ENCODE measurements at regions not wholly inside any gene's neighbourhood (a gene's known extent, or its start where the extent isn't known, plus 50 kb on each side); places are given as distances from the start of the nearest gene placed in this dataset.

DNA sequence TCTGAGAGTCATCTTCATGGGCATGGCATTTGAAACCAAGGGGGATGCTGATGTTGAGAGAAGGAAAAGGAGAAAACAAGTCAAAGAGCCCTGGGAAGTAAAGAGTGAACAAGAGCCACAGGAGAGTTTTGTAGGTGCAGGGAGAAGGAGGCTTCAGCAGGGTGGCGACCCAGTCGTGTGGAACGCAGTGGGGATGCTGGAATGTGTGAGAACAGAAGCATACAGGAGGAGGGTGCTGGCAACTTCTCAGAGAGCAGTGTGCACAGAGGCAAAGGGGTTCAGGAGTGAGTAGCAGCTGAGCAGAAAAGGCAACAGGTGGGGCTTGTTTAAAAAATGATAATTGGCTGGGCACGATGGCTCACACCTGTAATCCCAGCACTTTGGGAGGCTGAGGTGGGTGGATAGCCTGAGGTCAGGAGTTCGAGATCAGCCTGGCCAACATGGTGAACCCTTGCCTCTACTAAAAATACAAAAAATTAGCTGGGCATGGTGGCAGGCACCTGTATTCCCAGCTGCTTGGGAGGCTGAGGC is 75.8 kb upstream of the PLET1 start:
- no peaks in the 10 kb centered on the region for H3K36me3 Mint-ChIP-seq (ENCODE audit: unreplicated experiment)
- no peak overlapping the region for H3K27ac Mint-ChIP-seq (ENCODE audit: unreplicated experiment)
- H3K4me3 Mint-ChIP-seq (ENCODE audit: unreplicated experiment): no peak overlapping the region
- no peaks in the 10 kb centered on the region for H3K9me3 Mint-ChIP-seq (ENCODE audit: unreplicated experiment)
- no peaks in the 10 kb centered on the region for H3K27me3 Mint-ChIP-seq (ENCODE audit: unreplicated experiment)
- TF ChIP-seq, protein P1, sequence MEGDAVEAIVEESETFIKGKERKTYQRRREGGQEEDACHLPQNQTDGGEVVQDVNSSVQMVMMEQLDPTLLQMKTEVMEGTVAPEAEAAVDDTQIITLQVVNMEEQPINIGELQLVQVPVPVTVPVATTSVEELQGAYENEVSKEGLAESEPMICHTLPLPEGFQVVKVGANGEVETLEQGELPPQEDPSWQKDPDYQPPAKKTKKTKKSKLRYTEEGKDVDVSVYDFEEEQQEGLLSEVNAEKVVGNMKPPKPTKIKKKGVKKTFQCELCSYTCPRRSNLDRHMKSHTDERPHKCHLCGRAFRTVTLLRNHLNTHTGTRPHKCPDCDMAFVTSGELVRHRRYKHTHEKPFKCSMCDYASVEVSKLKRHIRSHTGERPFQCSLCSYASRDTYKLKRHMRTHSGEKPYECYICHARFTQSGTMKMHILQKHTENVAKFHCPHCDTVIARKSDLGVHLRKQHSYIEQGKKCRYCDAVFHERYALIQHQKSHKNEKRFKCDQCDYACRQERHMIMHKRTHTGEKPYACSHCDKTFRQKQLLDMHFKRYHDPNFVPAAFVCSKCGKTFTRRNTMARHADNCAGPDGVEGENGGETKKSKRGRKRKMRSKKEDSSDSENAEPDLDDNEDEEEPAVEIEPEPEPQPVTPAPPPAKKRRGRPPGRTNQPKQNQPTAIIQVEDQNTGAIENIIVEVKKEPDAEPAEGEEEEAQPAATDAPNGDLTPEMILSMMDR (IDR thresholded peaks at IDR 0.05): no peak
- DNase-seq (ENCODE audit: extremely low spot score, unreplicated experiment): no peak
- H3K4me1 Mint-ChIP-seq (ENCODE audit: unreplicated experiment): peaks cover 12% of the 10 kb centered on the region

DNA sequence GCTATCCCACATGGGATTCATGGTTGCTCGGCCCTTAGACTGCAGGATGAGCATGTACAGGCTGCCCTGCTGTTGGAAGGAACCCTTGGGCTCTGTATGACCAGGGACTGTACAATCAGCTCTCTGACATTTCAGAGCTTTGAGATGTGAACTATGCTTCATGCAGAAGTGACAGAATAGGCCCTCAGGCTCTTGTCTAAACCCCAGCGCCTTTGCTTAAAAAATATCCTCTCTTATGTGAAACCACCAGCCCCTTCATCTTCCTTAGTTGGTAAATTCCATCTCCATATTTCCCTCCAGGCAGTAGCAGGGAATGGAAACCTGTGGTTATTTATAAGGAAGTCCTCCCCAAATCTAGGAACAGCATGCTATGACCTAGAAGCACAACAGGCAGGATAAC is 78.9 kb upstream of the PLET1 start:
- H3K4me3 Mint-ChIP-seq (ENCODE audit: unreplicated experiment): no peak overlapping the region

DNA sequence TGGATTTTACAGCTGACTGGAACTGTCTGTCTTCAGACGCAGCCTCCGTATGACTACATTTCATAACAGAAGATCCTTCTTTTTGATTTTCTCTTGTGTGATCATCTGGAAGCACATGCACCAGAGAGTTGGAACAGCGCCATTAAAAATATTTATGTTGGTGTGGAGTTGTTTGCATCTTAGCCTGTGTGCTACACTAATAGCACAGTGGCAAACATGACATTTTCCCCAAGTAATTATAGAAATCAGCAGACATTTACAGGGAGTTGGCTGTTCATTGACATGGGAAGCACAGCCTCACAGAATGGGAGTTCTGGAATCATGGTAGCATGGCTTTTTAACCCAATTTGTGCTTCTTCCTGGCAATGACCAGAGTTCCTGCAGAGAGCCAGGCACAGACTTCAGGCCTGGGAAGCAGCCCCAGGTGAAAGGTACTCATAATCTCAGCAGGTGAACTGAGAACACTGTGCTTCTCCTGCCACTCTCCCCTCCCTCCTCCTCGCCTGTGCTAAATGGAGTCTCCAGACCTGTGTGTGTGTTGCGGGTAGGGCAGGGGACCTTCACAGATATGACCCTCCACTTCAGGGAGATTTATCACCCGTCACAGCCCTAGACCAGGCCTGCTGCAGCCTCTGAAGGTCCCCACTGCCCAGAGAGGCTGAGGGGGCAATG is 82.8 kb upstream of the PLET1 start:
- Mint-ChIP-seq H3K27me3 (ENCODE audit: unreplicated experiment) (peaks cover under 1% of the 10 kb centered on the region), H3K27ac (ENCODE audit: unreplicated experiment) (no peak overlapping the region), H3K36me3 (ENCODE audit: unreplicated experiment) (no peaks in the 10 kb centered on the region), H3K4me3 (ENCODE audit: unreplicated experiment) (no peak overlapping the region), H3K9me3 (ENCODE audit: unreplicated experiment) (no peaks in the 10 kb centered on the region), H3K4me1 (ENCODE audit: unreplicated experiment) (peaks cover 22% of the 10 kb centered on the region)
- no peak for DNase-seq (ENCODE audit: extremely low spot score, unreplicated experiment)
- TF ChIP-seq, protein P1 (IDR thresholded peaks at IDR 0.05): no peak

More for the DNA sequence above, 78.9 kb upstream of the PLET1 start:
- no peak overlapping the region for H3K27ac Mint-ChIP-seq (ENCODE audit: unreplicated experiment)
- H3K27me3 Mint-ChIP-seq (ENCODE audit: unreplicated experiment): no peaks in the 10 kb centered on the region
- DNase-seq (ENCODE audit: extremely low spot score, unreplicated experiment): no peak
- peaks cover 22% of the 10 kb centered on the region for H3K4me1 Mint-ChIP-seq (ENCODE audit: unreplicated experiment)
- no peaks in the 10 kb centered on the region for H3K36me3 Mint-ChIP-seq (ENCODE audit: unreplicated experiment)
- no peaks in the 10 kb centered on the region for H3K9me3 Mint-ChIP-seq (ENCODE audit: unreplicated experiment)
- TF ChIP-seq, protein P1 (IDR thresholded peaks at IDR 0.05): no peak

DNA sequence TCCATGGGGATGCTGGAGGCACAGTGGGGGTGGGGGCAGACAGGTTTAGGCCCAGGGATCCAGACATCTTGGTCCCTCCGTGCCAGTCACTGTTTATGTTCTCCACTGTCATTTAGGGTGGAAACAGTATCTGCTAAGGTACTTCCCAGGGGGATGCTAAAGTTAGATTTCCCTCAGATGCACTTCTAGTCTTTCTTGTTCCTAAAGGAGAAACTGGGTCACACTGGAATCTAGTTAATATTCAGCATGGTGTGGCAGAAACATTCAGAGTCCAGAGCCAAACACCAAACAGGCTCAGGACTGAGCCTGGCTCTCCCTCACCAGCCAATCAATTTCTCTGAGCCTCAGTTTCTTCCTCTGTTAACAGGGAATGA is 83.4 kb upstream of the PLET1 start:
- H3K4me3 Mint-ChIP-seq (ENCODE audit: unreplicated experiment): no peak overlapping the region
- TF ChIP-seq, protein P1 (IDR thresholded peaks at IDR 0.05): no peak
- peaks cover 4% of the 10 kb centered on the region for H3K27me3 Mint-ChIP-seq (ENCODE audit: unreplicated experiment)
- H3K36me3 Mint-ChIP-seq (ENCODE audit: unreplicated experiment): no peaks in the 10 kb centered on the region
- no peaks in the 10 kb centered on the region for H3K9me3 Mint-ChIP-seq (ENCODE audit: unreplicated experiment)
- H3K27ac Mint-ChIP-seq (ENCODE audit: unreplicated experiment): no peak overlapping the region
- peaks cover 22% of the 10 kb centered on the region for H3K4me1 Mint-ChIP-seq (ENCODE audit: unreplicated experiment)
- no peak for DNase-seq (ENCODE audit: extremely low spot score, unreplicated experiment)

DNA sequence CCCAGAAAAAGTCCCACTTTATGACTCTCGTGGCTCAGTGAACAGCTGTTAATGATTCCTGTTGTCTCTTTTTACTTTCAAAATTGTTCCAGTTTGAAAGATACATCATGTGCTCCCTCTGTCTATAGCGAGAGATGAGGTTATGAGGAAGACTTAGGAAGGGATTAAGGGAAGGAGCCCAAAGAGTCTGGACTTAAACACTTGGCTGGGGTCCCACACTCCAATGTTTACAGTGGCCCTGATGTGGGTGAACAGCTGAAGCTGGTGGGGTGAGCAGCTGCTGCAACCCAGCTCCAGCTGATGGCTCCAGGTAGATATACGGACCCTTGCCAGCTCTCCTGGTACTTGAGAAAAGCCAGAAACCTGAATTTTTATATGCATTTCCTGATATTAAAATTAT is 84.5 kb upstream of the PLET1 start:
- Mint-ChIP-seq H3K9me3 (ENCODE audit: unreplicated experiment) (no peaks in the 10 kb centered on the region), H3K27ac (ENCODE audit: unreplicated experiment) (no peak overlapping the region), H3K4me3 (ENCODE audit: unreplicated experiment) (no peak overlapping the region), H3K36me3 (ENCODE audit: unreplicated experiment) (no peaks in the 10 kb centered on the region), H3K27me3 (ENCODE audit: unreplicated experiment) (peaks cover 4% of the 10 kb centered on the region), H3K4me1 (ENCODE audit: unreplicated experiment) (peaks cover 13% of the 10 kb centered on the region)
- TF ChIP-seq, protein P1 (IDR thresholded peaks at IDR 0.05): no peak
- no peak for DNase-seq (ENCODE audit: extremely low spot score, unreplicated experiment)
